ENCODE measurements at regions not wholly inside any gene's neighbourhood (a gene's known extent, or its start where the extent isn't known, plus 50 kb on each side); places are given as distances from the start of the nearest gene placed in this dataset.

- TF ChIP-seq ZNF565 (CRISPR knock-in tag; conservative IDR thresholded peaks at IDR 0.05; ENCODE audit: low read depth): no peak
- no peak for TF ChIP-seq BACH2 (CRISPR knock-in tag; IDR thresholded peaks at IDR 0.05; ENCODE audit: borderline replicate concordance)
- no peak for TF ChIP-seq ZFP30 (CRISPR knock-in tag; IDR thresholded peaks at IDR 0.05)
- TF ChIP-seq CREB5 (CRISPR knock-in tag; IDR thresholded peaks at IDR 0.05; ENCODE audit: low read depth): no peak
- no peak for TF ChIP-seq ZNF8 (CRISPR knock-in tag; IDR thresholded peaks at IDR 0.05)
- TF ChIP-seq ZNF70 (CRISPR knock-in tag; IDR thresholded peaks at IDR 0.05): no peak
- TF ChIP-seq RARB (CRISPR knock-in tag; IDR thresholded peaks at IDR 0.05): no peak
- TF ChIP-seq TSHZ2 (CRISPR knock-in tag; IDR thresholded peaks at IDR 0.05): no peak
- TF ChIP-seq PPARA (CRISPR knock-in tag; IDR thresholded peaks at IDR 0.05; ENCODE audit: borderline replicate concordance): no peak
- no peak for TF ChIP-seq CSDC2 (CRISPR knock-in tag; IDR thresholded peaks at IDR 0.05)
Observed at GRCh38 chr12:69000074-69000473, 67.1 kb upstream of the CPM start.
